Heart right ventricle (tissue), 16 donors: ENCODE measurements at regions not wholly inside any gene's neighbourhood (a gene's known extent, or its start where the extent isn't known, plus 50 kb on each side); places are given as distances from the start of the nearest gene placed in this dataset.
"Not testable (repeated sequence)": the region's sequence is repeated elsewhere in the genome, so short reads cannot be mapped to it uniquely, and the experiment has no call there.

ENCODE experiments used
- ATAC-seq, 8 donors: fragments of 200-7000 bp; cut with Tn5 transposase; one replicate each; pipeline ENCODE4 v1.9.1; 2020; ENCODE audit warnings: mild to moderate bottlenecking in 8 of 8, moderate library complexity in 8 of 8, moderate number of reproducible peaks in 1 of 8
- DNase-seq, 2 donors: peaks; one replicate each; pipeline ENCODE4 v3.0.0-alpha.2; 2020
- H3K27ac ChIP-seq, 10 donors: fragments of 200-600 bp; sonication (generic) in 2 of 10; one replicate each; pipeline versions ENCODE4 v1.5.0 to v1.8.0; 2020 to 2022; ENCODE audit warnings: mild to moderate bottlenecking in 3 of 10
- H3K27me3 ChIP-seq, 7 donors: fragments of 200-600 bp; one replicate each; pipeline ENCODE4 v1.8.0; 2021 to 2022; ENCODE audit warnings: mild to moderate bottlenecking in 2 of 7
- H3K36me3 ChIP-seq, 9 donors: fragments of 200-600 bp; sonication (generic) in 1 of 9; one replicate each; pipeline versions ENCODE4 v1.5.0 to v1.8.0; 2020 to 2022; ENCODE audit warnings: mild to moderate bottlenecking in 2 of 9
- H3K4me1 ChIP-seq, 9 donors: fragments of 200-600 bp; sonication (generic) in 1 of 9; one replicate each; pipeline versions ENCODE4 v1.5.0 to v1.8.0; 2020 to 2022; ENCODE audit warnings: mild to moderate bottlenecking in 4 of 9
- H3K4me3 ChIP-seq, 10 donors: fragments of 200-600 bp; sonication (generic) in 2 of 10; one replicate each; pipeline versions ENCODE4 v1.5.0 to v1.8.0; 2020 to 2022; ENCODE audit warnings: mild to moderate bottlenecking in 7 of 10, moderate library complexity in 2 of 10
- H3K9me3 ChIP-seq, 11 donors: fragments of 200-600 bp in 10 of 11; sonication (generic) in 2 of 11; one replicate each; pipeline versions ENCODE4 v1.5.0 to v1.8.0; 2013 to 2022; ENCODE audit warnings: mild to moderate bottlenecking in 2 of 11, control low read depth in 1 of 11, moderate library complexity in 1 of 11
- CTCF ChIP-seq, 9 donors: fragments of 200-600 bp; sonication (generic) in 2 of 9; IDR thresholded peaks; one replicate each; pipeline versions ENCODE4 v1.5.0 to v1.8.0; 2021 to 2022; ENCODE audit warnings: antibody characterized with exemption in 9 of 9, mild to moderate bottlenecking in 5 of 9, moderate library complexity in 1 of 9
- WGBS, 2 donors: extraction: QIAGEN DNeasy Blood & Tissue Kit; methylation state at CpG; one replicate each; pipeline ENCODE4 v1.1.7; 2013; ENCODE audit warnings: inconsistent platforms in 1 of 2; 5-methylcytosine and 5-hydroxymethylcytosine counted together
- intact Hi-C, 10 donors: fragments of 100-400 bp; cut with DNase I; formaldehyde crosslinking; loops; one replicate each; pipeline versions ENCODE4 v1.11.1 to v1.14.2; 2022
- donor health status: Arrhythmogenic right ventricular cardiomyopathy.
- donor health status: ischemic (EF 13 %, LVEDD 7.1; RV severe dilation, severe dysfunction).
- donor health status: healthy with polysubstance abuse.
- donor health status: DM: no; HTN: yes; CAD: no.
- donor health status: DM: no; HTN: no; CAD: no.
- donor health status: ischemic (EF 25% LVEDD 6.9; RV normal size, moderate dysfunction).
- donor health status: ischemic (EF 25% LVEDD 5.7; RV mildly dilated, moderate dysfunction).
- donor health status: healthy.
- donor health status: DM: yes; HTN: yes; CAD: no.
- donor health status: Ischemic cardiomyopathy.
- donor health status: ischemic (EF 35%, LVEDD 5.7; RV mildly dilated, moderate dysfunction).
- donor health status: nonischemic (EF 11% LVEDD 7.7; RV severe dilation, severe dysfunction).
- donor health status: DM: yes; HTN: yes; CAD: no.
- donor health status: PGD.
- donor health status: ischemic (EF 29% LVEDD 5.4; RV normal size, mild dysfunction).
- donor health status: nonischemic (EF 23%, LVEDD 6.1; RV moderate dilation, normal function).

DNA sequence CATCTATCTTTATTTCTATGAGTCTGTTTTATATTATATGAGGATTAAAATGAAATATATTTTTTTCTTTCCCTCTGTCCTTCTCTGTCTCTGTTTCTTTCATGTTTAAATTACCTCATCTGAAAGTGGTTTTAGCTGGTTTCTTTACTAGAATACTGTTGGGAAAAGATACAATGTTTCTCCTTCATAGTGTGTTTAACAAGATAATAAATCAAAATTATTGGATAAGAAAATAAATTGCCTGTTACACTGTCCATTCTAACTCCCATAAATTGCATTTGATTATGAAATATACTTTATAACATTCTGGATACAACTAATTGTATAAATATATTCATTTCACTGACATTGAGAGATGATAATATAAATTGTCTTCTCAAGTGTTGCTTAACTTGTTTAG, 1168.0 kb downstream of the PLA2G4A start:
- DNase-seq (no peak), ATAC-seq (no peak)
- H3K9me3 ChIP-seq, result no peaks in the 10 kb centered on the region
- no peak overlapping the region for H3K4me3 ChIP-seq
- no peaks in the 10 kb centered on the region for H3K4me1 ChIP-seq
- intact Hi-C loops, result no loop called here
- H3K27me3 ChIP-seq, result no peaks in the 10 kb centered on the region
- TF ChIP-seq CTCF (IDR thresholded peaks at IDR 0.05), result no peak
- H3K27ac ChIP-seq, result no peak overlapping the region
- H3K36me3 ChIP-seq, result no peaks in the 10 kb centered on the region

- H3K4me3 ChIP-seq, result no peak overlapping the region
- no peaks in the 10 kb centered on the region for H3K36me3 ChIP-seq
- H3K27ac ChIP-seq, result no peak overlapping the region
- no peaks in the 10 kb centered on the region for H3K27me3 ChIP-seq
- H3K9me3 ChIP-seq, result peaks cover 0 to 14% (median 0%) of the 10 kb centered on the region in 11 donors
- H3K4me1 ChIP-seq, result no peaks in the 10 kb centered on the region
- no peak for ATAC-seq
- intact Hi-C loops, result no loop called here
- no peak for DNase-seq
- peak in 5 of 9 donors; percentile 8 to 37 (median 13) for TF ChIP-seq CTCF (IDR thresholded peaks at IDR 0.05)
Observed at GRCh38 chr1:187999973-188000372, 1171.2 kb downstream of the PLA2G4A start.

- H3K27me3 ChIP-seq, H3K36me3 ChIP-seq, intact Hi-C loops, H3K4me1 ChIP-seq, DNase-seq, H3K27ac ChIP-seq, H3K4me3 ChIP-seq, ATAC-seq: not testable (repeated sequence)
- peaks cover 0 to 14% (median 0%) of the 10 kb centered on the region in 11 donors for H3K9me3 ChIP-seq
- WGBS, 2 donors, result 85 to 90% methylated on average over 1 of the region's 1 CpG
Observed at GRCh38 chr1:188003687-188004086, 1174.9 kb downstream of the PLA2G4A start.

- no peaks in the 10 kb centered on the region for H3K4me1 ChIP-seq
- H3K9me3 ChIP-seq, result peaks cover 0 to 14% (median 0%) of the 10 kb centered on the region in 11 donors
- 96 to 98% methylated on average over 1 of the region's 1 CpG for WGBS, 2 donors
- H3K4me3 ChIP-seq, result no peak overlapping the region
- H3K27me3 ChIP-seq, result no peaks in the 10 kb centered on the region
- ATAC-seq (no peak), DNase-seq (no peak)
- intact Hi-C loops, result no loop called here
- no peak for TF ChIP-seq CTCF (IDR thresholded peaks at IDR 0.05)
- no peak overlapping the region for H3K27ac ChIP-seq
- H3K36me3 ChIP-seq, result no peaks in the 10 kb centered on the region
Observed at GRCh38 chr1:188004849-188005248, 1176.1 kb downstream of the PLA2G4A start.

- Histone ChIP-seq H3K9me3 (peaks cover 0 to 19% (median 0%) of the 10 kb centered on the region in 11 donors), H3K4me1 (no peaks in the 10 kb centered on the region), H3K27me3 (no peaks in the 10 kb centered on the region), H3K36me3 (no peaks in the 10 kb centered on the region), H3K4me3 (no peak overlapping the region), H3K27ac (no peak overlapping the region)
- no peak for TF ChIP-seq CTCF (IDR thresholded peaks at IDR 0.05)
- DNase-seq (no peak), ATAC-seq (no peak)
- WGBS, 2 donors, result 39 to 61% methylated on average over 1 of the region's 1 CpG
- intact Hi-C loops, result no loop called here
Observed at GRCh38 chr1:188006354-188006753, 1177.6 kb downstream of the PLA2G4A start.

- H3K36me3 ChIP-seq, H3K4me1 ChIP-seq, ATAC-seq, H3K4me3 ChIP-seq, DNase-seq, H3K27me3 ChIP-seq, intact Hi-C loops, H3K27ac ChIP-seq: not testable (repeated sequence)
- 97% methylated on average over 49 of the region's 49 CpGs for WGBS, 2 donors
- peaks cover 0 to 17% (median 0%) of the 10 kb centered on the region in 11 donors for H3K9me3 ChIP-seq
Observed at GRCh38 chr1:188013222-188013849, 1184.6 kb downstream of the PLA2G4A start.
